ENCODE measurements at regions not wholly inside any gene's neighbourhood (a gene's known extent, or its start where the extent isn't known, plus 50 kb on each side); places are given as distances from the start of the nearest gene placed in this dataset.

GRCh38 chr2:217412277-217412676 is 552.4 kb upstream of the TNP1 start:
- Histone ChIP-seq H3K27ac (ENCODE audit: low read length) (no peak overlapping the region), H3K4me1 (ENCODE audit: control insufficient read depth, insufficient read depth, low read length) (no peaks in the 10 kb centered on the region), H3K4me3 (ENCODE audit: low read length) (no peak overlapping the region), H3K9me3 (ENCODE audit: control insufficient read depth, insufficient read depth, low read length) (no peaks in the 10 kb centered on the region), H3K27me3 (ENCODE audit: control insufficient read depth, insufficient read depth, low read length) (no peaks in the 10 kb centered on the region), H3K36me3 (ENCODE audit: control insufficient read depth, insufficient read depth, low read length) (no peaks in the 10 kb centered on the region)
- DNase-seq (ENCODE audit: low read depth, low spot score): no peak

- H3K36me3 ChIP-seq (ENCODE audit: control insufficient read depth, insufficient read depth, low read length): no peaks in the 10 kb centered on the region
- no peak for DNase-seq (ENCODE audit: low read depth, low spot score)
- H3K27me3 ChIP-seq (ENCODE audit: control insufficient read depth, insufficient read depth, low read length): no peaks in the 10 kb centered on the region
- no peaks in the 10 kb centered on the region for H3K4me1 ChIP-seq (ENCODE audit: control insufficient read depth, insufficient read depth, low read length)
- H3K27ac ChIP-seq (ENCODE audit: low read length): no peak overlapping the region
- WGBS (ENCODE audit: insufficient coverage, insufficient read length): no CpG with 5 or more reads among the region's 2 CpGs
- H3K9me3 ChIP-seq (ENCODE audit: control insufficient read depth, insufficient read depth, low read length): no peaks in the 10 kb centered on the region
- H3K4me3 ChIP-seq (ENCODE audit: low read length): no peak overlapping the region
These were observed 550.8 kb upstream of the TNP1 start for GRCh38 chr2:217410681-217410960.

GRCh38 chr2:217409949-217410680 is 550.3 kb upstream of the TNP1 start:
- no peaks in the 10 kb centered on the region for H3K27me3 ChIP-seq (ENCODE audit: control insufficient read depth, insufficient read depth, low read length)
- no peak for DNase-seq (ENCODE audit: low read depth, low spot score)
- peaks cover 2% of the 10 kb centered on the region; the same call in 1 of the 2 replicates for H3K4me1 ChIP-seq (ENCODE audit: control insufficient read depth, insufficient read depth, low read length)
- no CpG with 5 or more reads among the region's 2 CpGs for WGBS (ENCODE audit: insufficient coverage, insufficient read length)
- H3K27ac ChIP-seq (ENCODE audit: low read length): no peak overlapping the region
- H3K9me3 ChIP-seq (ENCODE audit: control insufficient read depth, insufficient read depth, low read length): no peaks in the 10 kb centered on the region
- H3K36me3 ChIP-seq (ENCODE audit: control insufficient read depth, insufficient read depth, low read length): no peaks in the 10 kb centered on the region
- H3K4me3 ChIP-seq (ENCODE audit: low read length): no peak overlapping the region

GRCh38 chr2:217407362-217407761 is 547.5 kb upstream of the TNP1 start:
- H3K4me1 ChIP-seq (ENCODE audit: control insufficient read depth, insufficient read depth, low read length): peaks cover 2% of the 10 kb centered on the region; the same call in 1 of the 2 replicates
- H3K4me3 ChIP-seq (ENCODE audit: low read length): no peak overlapping the region
- no peaks in the 10 kb centered on the region for H3K9me3 ChIP-seq (ENCODE audit: control insufficient read depth, insufficient read depth, low read length)
- H3K36me3 ChIP-seq (ENCODE audit: control insufficient read depth, insufficient read depth, low read length): no peaks in the 10 kb centered on the region
- no peaks in the 10 kb centered on the region for H3K27me3 ChIP-seq (ENCODE audit: control insufficient read depth, insufficient read depth, low read length)
- no peak overlapping the region for H3K27ac ChIP-seq (ENCODE audit: low read length)
- WGBS (ENCODE audit: insufficient coverage, insufficient read length): no CpG with 5 or more reads among the region's 3 CpGs
- DNase-seq (ENCODE audit: low read depth, low spot score): no peak

GRCh38 chr2:217404236-217404760 is 544.4 kb upstream of the TNP1 start:
- Histone ChIP-seq H3K9me3 (ENCODE audit: control insufficient read depth, insufficient read depth, low read length) (no peaks in the 10 kb centered on the region), H3K4me3 (ENCODE audit: low read length) (no peak overlapping the region), H3K27me3 (ENCODE audit: control insufficient read depth, insufficient read depth, low read length) (no peaks in the 10 kb centered on the region), H3K36me3 (ENCODE audit: control insufficient read depth, insufficient read depth, low read length) (no peaks in the 10 kb centered on the region), H3K4me1 (ENCODE audit: control insufficient read depth, insufficient read depth, low read length) (peaks cover 2% of the 10 kb centered on the region; the same call in 1 of the 2 replicates), H3K27ac (ENCODE audit: low read length) (no peak overlapping the region)
- WGBS (ENCODE audit: insufficient coverage, insufficient read length): 100% methylated on average over 1 of the region's 2 CpGs
- no peak for DNase-seq (ENCODE audit: low read depth, low spot score)

- Histone ChIP-seq H3K27ac (ENCODE audit: low read length) (no peak overlapping the region), H3K9me3 (ENCODE audit: control insufficient read depth, insufficient read depth, low read length) (no peaks in the 10 kb centered on the region), H3K4me3 (ENCODE audit: low read length) (no peak overlapping the region), H3K36me3 (ENCODE audit: control insufficient read depth, insufficient read depth, low read length) (no peaks in the 10 kb centered on the region), H3K4me1 (ENCODE audit: control insufficient read depth, insufficient read depth, low read length) (peaks cover 2% of the 10 kb centered on the region), H3K27me3 (ENCODE audit: control insufficient read depth, insufficient read depth, low read length) (no peaks in the 10 kb centered on the region)
- no CpG with 5 or more reads among the region's 6 CpGs for WGBS (ENCODE audit: insufficient coverage, insufficient read length)
- no peak for DNase-seq (ENCODE audit: low read depth, low spot score)
These were observed 543.0 kb upstream of the TNP1 start for GRCh38 chr2:217402761-217403383.

GRCh38 chr2:217402144-217402543 is 542.3 kb upstream of the TNP1 start:
- no peak for DNase-seq (ENCODE audit: low read depth, low spot score)
- WGBS (ENCODE audit: insufficient coverage, insufficient read length): no CpG with 5 or more reads among the region's 3 CpGs
- no peak overlapping the region for H3K4me3 ChIP-seq (ENCODE audit: low read length)
- H3K36me3 ChIP-seq (ENCODE audit: control insufficient read depth, insufficient read depth, low read length): no peaks in the 10 kb centered on the region
- H3K4me1 ChIP-seq (ENCODE audit: control insufficient read depth, insufficient read depth, low read length): peaks cover 2% of the 10 kb centered on the region
- H3K27ac ChIP-seq (ENCODE audit: low read length): no peak overlapping the region
- no peaks in the 10 kb centered on the region for H3K27me3 ChIP-seq (ENCODE audit: control insufficient read depth, insufficient read depth, low read length)
- no peaks in the 10 kb centered on the region for H3K9me3 ChIP-seq (ENCODE audit: control insufficient read depth, insufficient read depth, low read length)

- no CpG with 5 or more reads among the region's 5 CpGs for WGBS (ENCODE audit: insufficient coverage, insufficient read length)
- H3K27ac ChIP-seq (ENCODE audit: low read length): no peak overlapping the region
- DNase-seq (ENCODE audit: low read depth, low spot score): no peak
These were observed 539.4 kb upstream of the TNP1 start for GRCh38 chr2:217399291-217399690.

GRCh38 chr2:217398860-217399259 is 539.0 kb upstream of the TNP1 start:
- no peaks in the 10 kb centered on the region for H3K27me3 ChIP-seq (ENCODE audit: control insufficient read depth, insufficient read depth, low read length)
- no peaks in the 10 kb centered on the region for H3K36me3 ChIP-seq (ENCODE audit: control insufficient read depth, insufficient read depth, low read length)
- no peak overlapping the region for H3K27ac ChIP-seq (ENCODE audit: low read length)
- H3K4me1 ChIP-seq (ENCODE audit: control insufficient read depth, insufficient read depth, low read length): no peaks in the 10 kb centered on the region; the same call in 1 of the 2 replicates
- WGBS (ENCODE audit: insufficient coverage, insufficient read length): no CpG with 5 or more reads among the region's 9 CpGs
- H3K9me3 ChIP-seq (ENCODE audit: control insufficient read depth, insufficient read depth, low read length): no peaks in the 10 kb centered on the region
- DNase-seq (ENCODE audit: low read depth, low spot score): no peak
- no peak overlapping the region for H3K4me3 ChIP-seq (ENCODE audit: low read length)

More at GRCh38 chr2:217399291-217399690, 539.4 kb upstream of the TNP1 start:
- H3K36me3 ChIP-seq (ENCODE audit: control insufficient read depth, insufficient read depth, low read length): no peaks in the 10 kb centered on the region
- H3K4me1 ChIP-seq (ENCODE audit: control insufficient read depth, insufficient read depth, low read length): no peaks in the 10 kb centered on the region; the same call in 1 of the 2 replicates
- H3K27me3 ChIP-seq (ENCODE audit: control insufficient read depth, insufficient read depth, low read length): no peaks in the 10 kb centered on the region
- no peak overlapping the region for H3K4me3 ChIP-seq (ENCODE audit: low read length)
- H3K9me3 ChIP-seq (ENCODE audit: control insufficient read depth, insufficient read depth, low read length): no peaks in the 10 kb centered on the region

- H3K36me3 ChIP-seq (ENCODE audit: control insufficient read depth, insufficient read depth, low read length): no peaks in the 10 kb centered on the region
- H3K9me3 ChIP-seq (ENCODE audit: control insufficient read depth, insufficient read depth, low read length): no peaks in the 10 kb centered on the region
- H3K27ac ChIP-seq (ENCODE audit: low read length): no peak overlapping the region
- H3K4me1 ChIP-seq (ENCODE audit: control insufficient read depth, insufficient read depth, low read length): no peaks in the 10 kb centered on the region; the same call in 1 of the 2 replicates
- no peaks in the 10 kb centered on the region for H3K27me3 ChIP-seq (ENCODE audit: control insufficient read depth, insufficient read depth, low read length)
- DNase-seq (ENCODE audit: low read depth, low spot score): no peak
- H3K4me3 ChIP-seq (ENCODE audit: low read length): no peak overlapping the region
- no CpG with 5 or more reads among the region's 7 CpGs for WGBS (ENCODE audit: insufficient coverage, insufficient read length)
These were observed 538.2 kb upstream of the TNP1 start for GRCh38 chr2:217398101-217398500.

GRCh38 chr2:217396586-217396985 is 536.7 kb upstream of the TNP1 start:
- Histone ChIP-seq H3K9me3 (ENCODE audit: control insufficient read depth, insufficient read depth, low read length) (no peaks in the 10 kb centered on the region), H3K36me3 (ENCODE audit: control insufficient read depth, insufficient read depth, low read length) (no peaks in the 10 kb centered on the region), H3K4me3 (ENCODE audit: low read length) (no peak overlapping the region), H3K27me3 (ENCODE audit: control insufficient read depth, insufficient read depth, low read length) (no peaks in the 10 kb centered on the region), H3K4me1 (ENCODE audit: control insufficient read depth, insufficient read depth, low read length) (no peaks in the 10 kb centered on the region; the same call in 1 of the 2 replicates), H3K27ac (ENCODE audit: low read length) (no peak overlapping the region)
- no CpG with 5 or more reads among the region's 2 CpGs for WGBS (ENCODE audit: insufficient coverage, insufficient read length)
- DNase-seq (ENCODE audit: low read depth, low spot score): no peak
